Choroid plexus epithelial cell (primary cell): ENCODE measurements at regions not wholly inside any gene's neighbourhood (a gene's known extent, or its start where the extent isn't known, plus 50 kb on each side); places are given as distances from the start of the nearest gene placed in this dataset.
"Not testable (repeated sequence)": the region's sequence is repeated elsewhere in the genome, so short reads cannot be mapped to it uniquely, and the experiment has no call there.

ENCODE experiments used
- DNase-seq: peaks from one replicate; pipeline ENCODE4 v3.0.0-alpha.2; 2010; ENCODE audit warnings: low read depth
- H3K4me3 ChIP-seq: 2 replicates; pipeline ENCODE4 v1.5.1; 2011; ENCODE audit warnings: low read depth, mild to moderate bottlenecking, control low read depth, low read length, moderate library complexity
- TF ChIP-seq, protein P1 (sequence below): conservative IDR thresholded peaks from 2 replicates; pipeline ENCODE4 v1.5.1; 2011; ENCODE audit warnings: low read depth, mild to moderate bottlenecking, control low read depth, inconsistent platforms, low read length, moderate library complexity

- TF ChIP-seq, protein P1, sequence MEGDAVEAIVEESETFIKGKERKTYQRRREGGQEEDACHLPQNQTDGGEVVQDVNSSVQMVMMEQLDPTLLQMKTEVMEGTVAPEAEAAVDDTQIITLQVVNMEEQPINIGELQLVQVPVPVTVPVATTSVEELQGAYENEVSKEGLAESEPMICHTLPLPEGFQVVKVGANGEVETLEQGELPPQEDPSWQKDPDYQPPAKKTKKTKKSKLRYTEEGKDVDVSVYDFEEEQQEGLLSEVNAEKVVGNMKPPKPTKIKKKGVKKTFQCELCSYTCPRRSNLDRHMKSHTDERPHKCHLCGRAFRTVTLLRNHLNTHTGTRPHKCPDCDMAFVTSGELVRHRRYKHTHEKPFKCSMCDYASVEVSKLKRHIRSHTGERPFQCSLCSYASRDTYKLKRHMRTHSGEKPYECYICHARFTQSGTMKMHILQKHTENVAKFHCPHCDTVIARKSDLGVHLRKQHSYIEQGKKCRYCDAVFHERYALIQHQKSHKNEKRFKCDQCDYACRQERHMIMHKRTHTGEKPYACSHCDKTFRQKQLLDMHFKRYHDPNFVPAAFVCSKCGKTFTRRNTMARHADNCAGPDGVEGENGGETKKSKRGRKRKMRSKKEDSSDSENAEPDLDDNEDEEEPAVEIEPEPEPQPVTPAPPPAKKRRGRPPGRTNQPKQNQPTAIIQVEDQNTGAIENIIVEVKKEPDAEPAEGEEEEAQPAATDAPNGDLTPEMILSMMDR: no peak
- no peak overlapping the region for H3K4me3 ChIP-seq
- no peak for DNase-seq
Measured at GRCh38 chr6:120273411-120273810, 923.9 kb upstream of the MAN1A1 start.

DNA sequence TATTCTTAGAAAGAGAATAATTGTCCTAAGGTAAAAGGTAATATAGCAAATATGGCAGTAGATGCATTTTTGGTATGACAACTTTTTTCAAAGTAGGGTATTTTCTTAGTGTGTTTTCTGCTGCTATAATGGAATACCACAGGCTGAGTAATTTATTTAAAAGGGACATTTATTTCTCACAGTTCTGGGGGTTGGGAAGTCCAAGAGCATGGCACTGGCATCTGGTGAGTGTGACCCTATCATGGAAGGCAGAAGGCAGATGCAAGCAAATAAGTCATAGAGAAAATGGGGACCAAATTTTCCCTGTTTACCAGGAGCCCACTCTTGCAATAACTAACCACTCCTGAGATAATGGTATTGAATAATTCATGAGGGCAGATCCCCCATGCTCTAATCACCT lies 922.5 kb upstream of the MAN1A1 start:
- TF ChIP-seq, protein P1: no peak

GRCh38 chr6:120268256-120268655 lies 918.7 kb upstream of the MAN1A1 start:
- not testable (repeated sequence) for H3K4me3 ChIP-seq, DNase-seq

More for the DNA sequence above, 922.5 kb upstream of the MAN1A1 start:
- H3K4me3 ChIP-seq: no peak overlapping the region
- DNase-seq: no peak

GRCh38 chr6:120262354-120262753 lies 912.8 kb upstream of the MAN1A1 start:
- no peak overlapping the region for H3K4me3 ChIP-seq
- no peak for DNase-seq
- TF ChIP-seq, protein P1: no peak

DNA sequence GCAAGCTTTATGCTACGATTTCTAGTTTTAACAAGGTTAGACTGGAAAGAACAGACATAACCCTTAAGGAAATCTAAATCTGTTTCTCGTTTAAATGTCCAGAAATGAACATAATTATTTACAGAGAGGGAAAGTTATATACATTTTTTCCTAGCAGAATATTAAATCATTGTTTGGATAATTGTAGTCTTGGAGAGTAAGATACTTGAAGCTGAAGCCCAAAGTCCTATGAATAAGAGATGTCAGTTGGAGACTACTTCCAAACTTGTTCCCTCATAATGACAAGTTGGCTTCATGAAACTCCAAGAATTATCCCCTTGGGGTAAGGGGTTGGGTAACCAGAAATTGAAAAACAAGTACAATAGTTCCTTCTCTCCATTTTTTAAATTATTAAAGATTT lies 911.1 kb upstream of the MAN1A1 start:
- no peak for DNase-seq
- TF ChIP-seq, protein P1: no peak
- no peak overlapping the region for H3K4me3 ChIP-seq

DNA sequence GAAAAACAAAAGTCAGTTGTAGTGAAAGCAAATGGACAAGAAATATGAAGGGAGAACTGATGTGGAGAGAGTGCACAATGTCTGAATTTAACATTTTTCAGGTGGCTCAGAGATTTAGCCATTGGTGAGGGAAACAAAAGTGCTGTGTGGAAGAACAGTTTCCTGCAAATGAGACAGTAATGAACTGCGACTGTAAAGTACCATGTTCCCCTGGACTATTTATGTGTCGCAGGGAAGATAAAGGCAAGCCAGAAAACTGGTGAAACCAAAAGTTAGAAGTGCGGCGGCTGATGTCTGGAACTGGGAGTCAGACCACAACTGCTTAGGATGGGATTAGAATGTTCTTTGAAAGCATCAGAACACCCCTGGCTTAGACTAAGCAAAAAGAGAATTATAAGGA lies 905.1 kb upstream of the MAN1A1 start:
- no peak overlapping the region for H3K4me3 ChIP-seq
- DNase-seq: no peak
- TF ChIP-seq, protein P1: no peak

GRCh38 chr6:120248451-120248850 lies 898.9 kb upstream of the MAN1A1 start:
- TF ChIP-seq, protein P1: no peak
- DNase-seq: no peak
- no peak overlapping the region for H3K4me3 ChIP-seq

GRCh38 chr6:120237221-120237620 lies 887.7 kb upstream of the MAN1A1 start:
- DNase-seq: no peak
- H3K4me3 ChIP-seq: no peak overlapping the region
- TF ChIP-seq, protein P1: no peak
